ENCODE measurements at regions not wholly inside any gene's neighbourhood (a gene's known extent, or its start where the extent isn't known, plus 50 kb on each side); places are given as distances from the start of the nearest gene placed in this dataset.

DNA sequence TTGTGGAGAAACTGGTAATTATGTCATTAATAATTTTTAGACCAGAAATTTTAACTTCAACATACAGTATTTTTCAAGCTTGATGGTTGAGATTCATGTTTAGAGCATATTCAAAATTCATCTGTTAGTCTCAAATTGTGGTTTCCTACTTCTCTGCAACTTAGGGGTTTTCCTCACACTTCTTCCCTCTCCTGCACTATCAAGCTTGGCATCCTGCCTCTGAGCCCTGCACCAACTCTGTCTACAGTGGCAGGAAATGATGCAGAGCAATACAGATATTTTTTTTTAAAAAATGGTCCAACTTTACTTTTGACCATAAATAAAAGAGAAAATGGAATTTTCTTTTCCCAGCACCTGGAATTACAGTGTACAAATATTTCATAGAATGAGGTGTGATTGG, 247.3 kb downstream of the NUP35 start:
- TF ChIP-seq POLR2AphosphoS5 (IDR thresholded peaks at IDR 0.05; ENCODE audit: borderline replicate concordance, low read depth, low read length) (no peak), EZH2 (IDR thresholded peaks at IDR 0.05) (no peak)
